ENCODE measurements at regions not wholly inside any gene's neighbourhood (a gene's known extent, or its start where the extent isn't known, plus 50 kb on each side); places are given as distances from the start of the nearest gene placed in this dataset.

DNA sequence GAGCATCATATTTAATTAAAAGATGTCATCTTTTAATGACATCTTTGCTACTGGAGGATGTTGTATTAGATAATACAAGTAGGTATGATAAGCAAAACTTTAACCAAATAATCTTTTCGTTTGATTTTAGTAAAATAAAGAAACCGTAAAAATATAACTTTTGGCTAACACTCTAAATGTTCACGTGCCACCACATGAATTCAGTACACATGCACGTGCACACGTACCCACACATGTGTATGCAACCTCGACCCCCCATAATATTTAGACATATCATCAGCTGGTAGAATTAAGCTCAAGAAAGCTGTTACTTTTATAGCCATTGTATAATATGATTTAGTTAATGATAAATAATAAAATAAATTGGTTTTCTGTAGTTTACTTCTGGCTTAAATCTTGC, 566.6 kb upstream of the FBXO33 start:
- 84% methylated on average over 6 of the region's 6 CpGs for WGBS

DNA sequence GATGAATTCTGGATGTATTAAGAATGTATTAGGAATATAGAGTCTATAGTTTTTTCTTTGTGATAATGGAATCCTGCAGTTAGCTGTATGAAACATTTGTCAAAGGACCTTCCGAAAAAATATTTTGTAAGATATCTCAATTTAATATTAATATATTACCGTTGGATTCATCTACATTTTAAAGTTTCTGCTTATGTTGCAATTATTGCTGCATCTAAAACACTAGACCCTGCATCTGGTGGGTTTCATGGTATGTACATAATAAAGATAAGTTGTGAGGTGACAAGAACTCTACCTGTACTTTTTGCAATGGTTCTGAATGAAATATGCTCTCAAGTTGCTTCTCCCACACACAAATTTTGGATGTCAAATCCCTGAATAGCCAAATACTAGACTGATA, 565.9 kb upstream of the FBXO33 start:
- Histone ChIP-seq H3K36me3 (ENCODE audit: insufficient read depth) (no peaks in the 10 kb centered on the region), H3K4me3 (ENCODE audit: low read depth, low read length) (no peak overlapping the region), H3K27ac (ENCODE audit: low read depth) (no peak overlapping the region), H3K4me1 (ENCODE audit: insufficient read depth) (no peaks in the 10 kb centered on the region)
- WGBS: 85% methylated on average over 2 of the region's 2 CpGs
- no peak for DNase-seq (ENCODE audit: extremely low spot score)

More for the DNA sequence above, 566.6 kb upstream of the FBXO33 start:
- DNase-seq (ENCODE audit: extremely low spot score): no peak
- H3K27ac ChIP-seq (ENCODE audit: low read depth): no peak overlapping the region
- no peaks in the 10 kb centered on the region for H3K4me1 ChIP-seq (ENCODE audit: insufficient read depth)
- no peak overlapping the region for H3K4me3 ChIP-seq (ENCODE audit: low read depth, low read length)
- H3K36me3 ChIP-seq (ENCODE audit: insufficient read depth): no peaks in the 10 kb centered on the region

GRCh38 chr14:39991041-39991440, 558.8 kb upstream of the FBXO33 start:
- no peak for DNase-seq (ENCODE audit: extremely low spot score)
- Histone ChIP-seq H3K4me1 (ENCODE audit: insufficient read depth) (no peaks in the 10 kb centered on the region), H3K36me3 (ENCODE audit: insufficient read depth) (no peaks in the 10 kb centered on the region), H3K27ac (ENCODE audit: low read depth) (no peak overlapping the region), H3K4me3 (ENCODE audit: low read depth, low read length) (no peak overlapping the region)
- WGBS: 66% methylated on average over 2 of the region's 2 CpGs

GRCh38 chr14:39988939-39989338, 556.7 kb upstream of the FBXO33 start:
- WGBS: 15% methylated on average over 2 of the region's 2 CpGs
- Histone ChIP-seq H3K36me3 (ENCODE audit: insufficient read depth) (no peaks in the 10 kb centered on the region), H3K4me3 (ENCODE audit: low read depth, low read length) (no peak overlapping the region), H3K4me1 (ENCODE audit: insufficient read depth) (no peaks in the 10 kb centered on the region), H3K27ac (ENCODE audit: low read depth) (no peak overlapping the region)
- DNase-seq (ENCODE audit: extremely low spot score): peak; percentile 35

DNA sequence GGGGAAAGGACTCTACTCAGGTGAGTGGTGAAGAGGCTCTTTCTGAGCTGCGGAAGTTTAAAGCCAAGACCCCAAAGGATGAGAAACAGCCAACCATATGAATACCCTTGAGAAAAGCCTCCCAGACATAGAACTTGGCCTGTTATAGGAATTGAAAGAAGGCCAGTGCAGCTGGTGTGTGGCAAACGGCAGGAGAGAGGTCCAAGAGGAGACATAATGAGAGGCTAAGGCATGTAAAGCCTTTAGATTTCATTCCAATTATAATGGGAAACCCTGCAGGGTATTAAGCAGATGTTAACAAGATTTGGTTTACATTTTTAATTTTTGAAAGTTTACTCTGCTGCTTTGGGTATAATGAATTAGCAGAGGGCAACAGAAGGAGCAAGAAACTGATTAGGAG, 552.1 kb upstream of the FBXO33 start:
- Histone ChIP-seq H3K4me1 (ENCODE audit: insufficient read depth) (no peaks in the 10 kb centered on the region), H3K4me3 (ENCODE audit: low read depth, low read length) (no peak overlapping the region), H3K27ac (ENCODE audit: low read depth) (no peak overlapping the region), H3K36me3 (ENCODE audit: insufficient read depth) (no peaks in the 10 kb centered on the region)
- no peak for DNase-seq (ENCODE audit: extremely low spot score)
- 58% methylated on average over 2 of the region's 2 CpGs for WGBS

DNA sequence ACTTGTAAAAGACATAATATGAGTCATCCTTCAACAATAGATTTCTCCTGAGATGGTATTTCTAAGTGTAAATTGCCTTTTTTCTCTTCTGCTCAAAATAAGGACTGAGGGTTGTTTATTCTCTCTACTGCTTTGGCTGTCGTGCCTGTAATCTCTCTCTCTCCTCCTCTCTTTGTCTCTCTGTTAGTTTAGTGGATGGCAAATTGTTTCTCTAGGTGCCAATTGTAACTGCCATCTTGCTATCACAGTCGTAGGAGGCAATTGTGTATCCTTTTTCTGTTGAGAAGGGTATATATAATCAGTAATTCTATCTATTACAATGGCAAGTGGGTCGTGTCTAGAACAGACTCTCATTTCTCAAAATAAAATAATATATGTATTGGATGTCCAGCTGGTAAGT, 545.0 kb upstream of the FBXO33 start:
- no peaks in the 10 kb centered on the region for H3K4me1 ChIP-seq (ENCODE audit: insufficient read depth)
- H3K27ac ChIP-seq (ENCODE audit: low read depth): no peak overlapping the region
- WGBS: 48% methylated on average over 3 of the region's 3 CpGs
- no peaks in the 10 kb centered on the region for H3K36me3 ChIP-seq (ENCODE audit: insufficient read depth)
- DNase-seq (ENCODE audit: extremely low spot score): no peak
- H3K4me3 ChIP-seq (ENCODE audit: low read depth, low read length): no peak overlapping the region

GRCh38 chr14:39974036-39974435, 541.8 kb upstream of the FBXO33 start:
- H3K4me3 ChIP-seq (ENCODE audit: low read depth, low read length): no peak overlapping the region
- H3K27ac ChIP-seq (ENCODE audit: low read depth): no peak overlapping the region
- 92% methylated on average over 1 of the region's 1 CpG for WGBS
- DNase-seq (ENCODE audit: extremely low spot score): no peak
- no peaks in the 10 kb centered on the region for H3K36me3 ChIP-seq (ENCODE audit: insufficient read depth)
- no peaks in the 10 kb centered on the region for H3K4me1 ChIP-seq (ENCODE audit: insufficient read depth)

DNA sequence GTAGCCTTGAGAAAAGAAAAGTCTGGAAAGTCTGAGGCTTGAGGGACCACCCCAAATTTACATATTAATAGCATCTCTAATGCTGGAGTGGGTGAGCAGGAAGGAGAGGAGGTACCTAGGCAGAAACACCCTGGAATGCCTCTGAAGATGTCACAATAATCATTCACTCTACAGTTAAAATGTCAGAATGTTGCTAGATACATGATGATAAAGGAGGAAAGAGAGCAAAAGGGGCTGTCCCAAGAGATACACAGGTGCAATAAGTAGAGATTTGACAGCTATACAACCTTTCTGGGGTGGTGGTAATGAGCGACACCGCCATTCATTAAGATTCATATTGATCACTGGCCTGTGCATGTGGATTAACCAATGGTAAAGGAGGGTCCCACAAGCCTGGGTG, 540.5 kb upstream of the FBXO33 start:
- Histone ChIP-seq H3K4me3 (ENCODE audit: low read depth, low read length) (no peak overlapping the region), H3K27ac (ENCODE audit: low read depth) (no peak overlapping the region), H3K4me1 (ENCODE audit: insufficient read depth) (no peaks in the 10 kb centered on the region), H3K36me3 (ENCODE audit: insufficient read depth) (no peaks in the 10 kb centered on the region)
- no peak for DNase-seq (ENCODE audit: extremely low spot score)
- 87% methylated on average over 2 of the region's 2 CpGs for WGBS

GRCh38 chr14:39967885-39968284, 535.7 kb upstream of the FBXO33 start:
- Histone ChIP-seq H3K4me3 (ENCODE audit: low read depth, low read length) (no peak overlapping the region), H3K36me3 (ENCODE audit: insufficient read depth) (no peaks in the 10 kb centered on the region), H3K4me1 (ENCODE audit: insufficient read depth) (no peaks in the 10 kb centered on the region), H3K27ac (ENCODE audit: low read depth) (no peak overlapping the region)
- 85% methylated on average over 1 of the region's 1 CpG for WGBS
- no peak for DNase-seq (ENCODE audit: extremely low spot score)

- H3K36me3 ChIP-seq (ENCODE audit: insufficient read depth): no peaks in the 10 kb centered on the region
- WGBS: 80% methylated on average over 3 of the region's 3 CpGs
Measured at GRCh38 chr14:39957987-39958386, 525.8 kb upstream of the FBXO33 start.

GRCh38 chr14:39957290-39957689, 525.1 kb upstream of the FBXO33 start:
- 42% methylated on average over 3 of the region's 3 CpGs for whole genome bisulfite sequencing
- H3K4me3 ChIP-seq (ENCODE audit: low read depth, low read length): no peak overlapping the region
- H3K4me1 ChIP-seq (ENCODE audit: insufficient read depth): no peaks in the 10 kb centered on the region
- no peak overlapping the region for H3K27ac ChIP-seq (ENCODE audit: low read depth)
- DNase-seq (ENCODE audit: extremely low spot score): no peak
- no peaks in the 10 kb centered on the region for H3K36me3 ChIP-seq (ENCODE audit: insufficient read depth)

More at GRCh38 chr14:39957987-39958386, 525.8 kb upstream of the FBXO33 start:
- DNase-seq (ENCODE audit: extremely low spot score): no peak
- Histone ChIP-seq H3K27ac (ENCODE audit: low read depth) (no peak overlapping the region), H3K4me1 (ENCODE audit: insufficient read depth) (no peaks in the 10 kb centered on the region), H3K4me3 (ENCODE audit: low read depth, low read length) (no peak overlapping the region)

- no peak overlapping the region for H3K4me3 ChIP-seq (ENCODE audit: low read depth, low read length)
- no peaks in the 10 kb centered on the region for H3K36me3 ChIP-seq (ENCODE audit: insufficient read depth)
- H3K4me1 ChIP-seq (ENCODE audit: insufficient read depth): no peaks in the 10 kb centered on the region
- WGBS: 92% methylated on average over 4 of the region's 4 CpGs
- DNase-seq (ENCODE audit: extremely low spot score): no peak
- H3K27ac ChIP-seq (ENCODE audit: low read depth): no peak overlapping the region
Measured at GRCh38 chr14:39956372-39956771, 524.1 kb upstream of the FBXO33 start.

DNA sequence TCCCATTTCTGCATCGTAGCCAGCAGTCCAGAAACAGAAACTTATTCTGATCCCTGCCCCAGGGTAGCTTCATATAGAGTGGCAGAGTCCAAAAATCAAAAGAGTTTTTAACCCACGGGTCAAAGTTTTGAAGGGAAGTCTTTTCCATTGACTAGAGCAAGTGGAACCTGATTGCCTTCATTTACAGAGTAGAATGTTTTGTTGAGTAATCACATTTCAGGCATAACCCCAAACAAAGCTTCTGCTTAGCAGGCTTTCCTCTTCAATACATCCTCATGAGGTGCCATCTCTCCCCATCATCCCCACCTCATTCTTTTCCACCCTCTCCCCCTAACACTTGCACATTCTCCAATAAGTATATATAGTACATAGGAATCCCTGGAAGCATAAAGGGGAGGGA, 516.0 kb upstream of the FBXO33 start:
- no peak for DNase-seq (ENCODE audit: extremely low spot score)
- 76% methylated on average over 2 of the region's 2 CpGs for WGBS
- Histone ChIP-seq H3K36me3 (ENCODE audit: insufficient read depth) (no peaks in the 10 kb centered on the region), H3K4me3 (ENCODE audit: low read depth, low read length) (no peak overlapping the region), H3K4me1 (ENCODE audit: insufficient read depth) (no peaks in the 10 kb centered on the region), H3K27ac (ENCODE audit: low read depth) (no peak overlapping the region)

GRCh38 chr14:39946807-39947206, 514.6 kb upstream of the FBXO33 start:
- 80% methylated on average over 2 of the region's 2 CpGs for WGBS
- DNase-seq (ENCODE audit: extremely low spot score): no peak
- no peak overlapping the region for H3K27ac ChIP-seq (ENCODE audit: low read depth)

GRCh38 chr14:39939023-39939422, 506.8 kb upstream of the FBXO33 start:
- no peak overlapping the region for H3K27ac ChIP-seq (ENCODE audit: low read depth)
- no peaks in the 10 kb centered on the region for H3K4me1 ChIP-seq (ENCODE audit: insufficient read depth)
- DNase-seq (ENCODE audit: extremely low spot score): no peak
- no peaks in the 10 kb centered on the region for H3K36me3 ChIP-seq (ENCODE audit: insufficient read depth)
- H3K4me3 ChIP-seq (ENCODE audit: low read depth, low read length): no peak overlapping the region

More at GRCh38 chr14:39946807-39947206, 514.6 kb upstream of the FBXO33 start:
- H3K4me3 ChIP-seq (ENCODE audit: low read depth, low read length): no peak overlapping the region
- no peaks in the 10 kb centered on the region for H3K36me3 ChIP-seq (ENCODE audit: insufficient read depth)
- no peaks in the 10 kb centered on the region for H3K4me1 ChIP-seq (ENCODE audit: insufficient read depth)
